Uterus (tissue), 3 donors: ENCODE measurements at regions not wholly inside any gene's neighbourhood (a gene's known extent, or its start where the extent isn't known, plus 50 kb on each side); places are given as distances from the start of the nearest gene placed in this dataset.

Experiments used
- DNase-seq, 2 donors: peaks; one replicate each; pipeline ENCODE4 v3.0.0-alpha.2; 2019 to 2020
- H3K27ac ChIP-seq, 2 donors: fragments of 200-600 bp; sonication (generic); 1 replicate in 1 of 2; 2 replicates in 1 of 2; pipeline ENCODE4 v1.5.1; 2016 to 2018
- H3K27me3 ChIP-seq, 2 donors: fragments of 200-600 bp; sonication (generic); one replicate each; pipeline ENCODE4 v1.5.1; 2018 to 2019; ENCODE audit warnings: control low read depth in 1 of 2
- H3K36me3 ChIP-seq, 2 donors: fragments of 200-600 bp; sonication (generic); one replicate each; pipeline ENCODE4 v1.5.1; 2019; ENCODE audit warnings: control low read depth in 1 of 2
- H3K4me1 ChIP-seq, 2 donors: fragments of 200-600 bp; sonication (generic); one replicate each; pipeline ENCODE4 v1.5.1; 2018 to 2019; ENCODE audit warnings: control low read depth in 1 of 2
- H3K4me3 ChIP-seq, 2 donors: fragments of 200-600 bp; sonication (generic); 1 replicate in 1 of 2; 2 replicates in 1 of 2; pipeline ENCODE4 v1.5.1; 2018 to 2019; ENCODE audit warnings: mild to moderate bottlenecking in 1 of 2
- H3K9me3 ChIP-seq, 2 donors: fragments of 200-600 bp; sonication (generic); one replicate each; pipeline ENCODE4 v1.5.1; 2019; ENCODE audit warnings: control low read depth in 1 of 2
- CTCF ChIP-seq, 4 experiments: fragments of 200-600 bp in 2 of 4; fragments of 450-650 bp in 2 of 4; sonication (generic) in 2 of 4; IDR thresholded peaks; one replicate each; pipeline ENCODE4 v1.5.1; 2016 to 2019; ENCODE audit warnings: antibody characterized with exemption in 4 of 4, mild to moderate bottlenecking in 2 of 4, moderate library complexity in 1 of 4
- POLR2A ChIP-seq, 2 donors: fragments of 450-650 bp; IDR thresholded peaks; one replicate each; pipeline ENCODE4 v1.6.1; 2016; ENCODE audit warnings: antibody characterized with exemption in 2 of 2, mild to moderate bottlenecking in 1 of 2, moderate library complexity in 1 of 2
- intact Hi-C: fragments of 100-400 bp; cut with DNase I; formaldehyde crosslinking; loops from one replicate; pipeline ENCODE4 v1.15.1; 2023; ENCODE audit warnings: low total_unique reads
- donor health status: DM: yes; HTN: yes; CAD: no.

GRCh38 chr2:215605214-215605613 is 169.3 kb upstream of the FN1 start:
- TF ChIP-seq POLR2A (IDR thresholded peaks at IDR 0.05): no peak
- TF ChIP-seq CTCF (IDR thresholded peaks at IDR 0.05): no peak
- H3K9me3 ChIP-seq: no peaks in the 10 kb centered on the region
- intact Hi-C loops: no loop called here
- H3K4me1 ChIP-seq: no peaks in the 10 kb centered on the region
- no peaks in the 10 kb centered on the region for H3K36me3 ChIP-seq
- H3K27ac ChIP-seq: no peak overlapping the region
- DNase-seq: no peak
- no peak overlapping the region for H3K4me3 ChIP-seq
- H3K27me3 ChIP-seq: no peaks in the 10 kb centered on the region

- DNase-seq: no peak
- no peaks in the 10 kb centered on the region for H3K9me3 ChIP-seq
- intact Hi-C loops: no loop called here
- TF ChIP-seq POLR2A (IDR thresholded peaks at IDR 0.05) (no peak), CTCF (IDR thresholded peaks at IDR 0.05) (no peak)
- H3K4me3 ChIP-seq: no peak overlapping the region
- no peaks in the 10 kb centered on the region for H3K27me3 ChIP-seq
- no peak overlapping the region for H3K27ac ChIP-seq
- no peaks in the 10 kb centered on the region for H3K4me1 ChIP-seq
- H3K36me3 ChIP-seq: no peaks in the 10 kb centered on the region
These were observed 168.7 kb upstream of the FN1 start for GRCh38 chr2:215604606-215605005.

- H3K4me3 ChIP-seq: no peak overlapping the region
- H3K9me3 ChIP-seq: no peaks in the 10 kb centered on the region
- TF ChIP-seq CTCF (IDR thresholded peaks at IDR 0.05): no peak
- TF ChIP-seq POLR2A (IDR thresholded peaks at IDR 0.05): no peak
- H3K27me3 ChIP-seq: no peaks in the 10 kb centered on the region
- DNase-seq: no peak
- no peaks in the 10 kb centered on the region for H3K4me1 ChIP-seq
- intact Hi-C loops: no loop called here
- no peak overlapping the region for H3K27ac ChIP-seq
- H3K36me3 ChIP-seq: no peaks in the 10 kb centered on the region
These were observed 167.6 kb upstream of the FN1 start for GRCh38 chr2:215603440-215603839.

GRCh38 chr2:215602997-215603396 is 167.1 kb upstream of the FN1 start:
- no peak for DNase-seq
- TF ChIP-seq POLR2A (IDR thresholded peaks at IDR 0.05): no peak
- TF ChIP-seq CTCF (IDR thresholded peaks at IDR 0.05): no peak
- intact Hi-C loops: no loop called here

GRCh38 chr2:215601990-215602721 is 166.3 kb upstream of the FN1 start:
- no peak overlapping the region for H3K4me3 ChIP-seq
- no peaks in the 10 kb centered on the region for H3K36me3 ChIP-seq
- no peak overlapping the region for H3K27ac ChIP-seq
- H3K9me3 ChIP-seq: no peaks in the 10 kb centered on the region
- intact Hi-C loops: no loop called here
- no peaks in the 10 kb centered on the region for H3K27me3 ChIP-seq
- no peak for TF ChIP-seq POLR2A (IDR thresholded peaks at IDR 0.05)
- TF ChIP-seq CTCF (IDR thresholded peaks at IDR 0.05): no peak
- H3K4me1 ChIP-seq: no peaks in the 10 kb centered on the region
- no peak for DNase-seq

More at GRCh38 chr2:215602997-215603396, 167.1 kb upstream of the FN1 start:
- no peaks in the 10 kb centered on the region for H3K9me3 ChIP-seq
- H3K4me1 ChIP-seq: no peaks in the 10 kb centered on the region
- H3K27me3 ChIP-seq: no peaks in the 10 kb centered on the region
- H3K27ac ChIP-seq: no peak overlapping the region
- no peak overlapping the region for H3K4me3 ChIP-seq
- no peaks in the 10 kb centered on the region for H3K36me3 ChIP-seq
